BLaER1 treated with 17β-estradiol and CSF1 and Interleukin-3, amounts not matched to agents 10 nM and 100 nM (cell line): ENCODE measurements at regions not wholly inside any gene's neighbourhood (a gene's known extent, or its start where the extent isn't known, plus 50 kb on each side); places are given as distances from the start of the nearest gene placed in this dataset.
"Not testable (repeated sequence)": the region's sequence is repeated elsewhere in the genome, so short reads cannot be mapped to it uniquely, and the experiment has no call there.

Source experiments
- H3K27ac ChIP-seq, 11 experiments: shearing (Covaris generic); formaldehyde crosslinking; 2 replicates each; pipeline ENCODE4 v1.8.1; 2022
- H3K27me3 ChIP-seq, 11 experiments: shearing (Covaris generic); formaldehyde crosslinking; 2 replicates each; pipeline ENCODE4 v1.8.1; 2022
- H3K36me3 ChIP-seq, 11 experiments: shearing (Covaris generic); formaldehyde crosslinking; 2 replicates each; pipeline ENCODE4 v1.8.1; 2022
- H3K4me1 ChIP-seq, 10 experiments: shearing (Covaris generic); formaldehyde crosslinking; 2 replicates each; pipeline ENCODE4 v1.8.1; 2022
- H3K4me2 ChIP-seq, 11 experiments: shearing (Covaris generic); formaldehyde crosslinking; 2 replicates each; pipeline ENCODE4 v1.8.1; 2022
- H3K4me3 ChIP-seq, 10 experiments: shearing (Covaris generic); formaldehyde crosslinking; 2 replicates each; pipeline ENCODE4 v1.8.1; 2022
- H3K9ac ChIP-seq, 11 experiments: shearing (Covaris generic); formaldehyde crosslinking; 2 replicates each; pipeline ENCODE4 v1.8.1; 2022
- H3K9me3 ChIP-seq, 11 experiments: shearing (Covaris generic); formaldehyde crosslinking; replicated peaks in 1 of 11; 2 replicates each; pipeline ENCODE4 v1.8.1; 2022
- H4K20me1 ChIP-seq, 11 experiments: shearing (Covaris generic); formaldehyde crosslinking; 2 replicates each; pipeline ENCODE4 v1.8.1; 2022
- Cebpa-rat ChIP-seq, 11 experiments: shearing (Covaris generic); IDR thresholded peaks; 2 replicates each; pipeline ENCODE4 v1.8.1; 2022

- not testable (repeated sequence) for H3K4me3 ChIP-seq, H3K27me3 ChIP-seq, H3K4me2 ChIP-seq
Measured at GRCh38 chr6:28691991-28692390, 166.3 kb downstream of the GPX5 start.

GRCh38 chr6:28693033-28693750, 167.5 kb downstream of the GPX5 start:
- peaks cover 0 to 5% (median 0%) of the 10 kb centered on the region in 11 experiments; a peak in 1 of 22 replicates for H3K27me3 ChIP-seq
- no peaks in the 10 kb centered on the region for H3K4me1 ChIP-seq
- H3K36me3 ChIP-seq: no peaks in the 10 kb centered on the region
- no peak overlapping the region for H3K4me3 ChIP-seq
- TF ChIP-seq Cebpa-rat (IDR thresholded peaks at IDR 0.05): no peak
- H4K20me1 ChIP-seq: no peaks in the 10 kb centered on the region
- H3K9ac ChIP-seq: no peak overlapping the region
- peaks cover 0 to 7% (median 0%) of the 10 kb centered on the region in 11 experiments; a peak in 1 of 22 replicates for H3K9me3 ChIP-seq
- H3K4me2 ChIP-seq: no peak overlapping the region
- H3K27ac ChIP-seq: no peak overlapping the region

More at GRCh38 chr6:28691991-28692390, 166.3 kb downstream of the GPX5 start:
- H3K9me3 ChIP-seq, H3K27ac ChIP-seq, H3K9ac ChIP-seq, H4K20me1 ChIP-seq, H3K4me1 ChIP-seq, H3K36me3 ChIP-seq: not testable (repeated sequence)

GRCh38 chr6:28693751-28694443, 168.2 kb downstream of the GPX5 start:
- H3K9me3 ChIP-seq: peaks cover 0 to 7% (median 0%) of the 10 kb centered on the region in 11 experiments; a peak in 1 of 22 replicates
- no peaks in the 10 kb centered on the region for H3K4me1 ChIP-seq
- TF ChIP-seq Cebpa-rat (IDR thresholded peaks at IDR 0.05): no peak
- H3K9ac ChIP-seq: no peak overlapping the region
- H4K20me1 ChIP-seq: no peaks in the 10 kb centered on the region
- H3K27me3 ChIP-seq: peaks cover 0 to 5% (median 0%) of the 10 kb centered on the region in 11 experiments; a peak in 1 of 22 replicates
- H3K4me2 ChIP-seq: no peak overlapping the region
- H3K27ac ChIP-seq: no peak overlapping the region
- H3K36me3 ChIP-seq: no peaks in the 10 kb centered on the region
- H3K4me3 ChIP-seq: no peak overlapping the region

- no peak for TF ChIP-seq Cebpa-rat (IDR thresholded peaks at IDR 0.05)
- Histone ChIP-seq H3K9me3 (peaks cover 0 to 7% (median 0%) of the 10 kb centered on the region in 11 experiments; a peak in 1 of 22 replicates), H3K27me3 (peaks cover 0 to 5% (median 0%) of the 10 kb centered on the region in 11 experiments; a peak in 1 of 22 replicates), H3K4me3 (no peak overlapping the region), H3K27ac (no peak overlapping the region), H4K20me1 (no peaks in the 10 kb centered on the region), H3K4me2 (no peak overlapping the region), H3K36me3 (no peaks in the 10 kb centered on the region), H3K4me1 (no peaks in the 10 kb centered on the region), H3K9ac (no peak overlapping the region)
Measured at GRCh38 chr6:28695715-28696114, 170.0 kb downstream of the GPX5 start.

- Histone ChIP-seq H3K9me3 (peaks cover 0 to 7% (median 0%) of the 10 kb centered on the region in 11 experiments; a peak in 1 of 22 replicates), H3K27ac (no peak overlapping the region), H3K9ac (no peak overlapping the region), H3K27me3 (peaks cover 0 to 5% (median 0%) of the 10 kb centered on the region in 11 experiments; a peak in 1 of 22 replicates), H3K36me3 (no peaks in the 10 kb centered on the region), H3K4me1 (no peaks in the 10 kb centered on the region), H3K4me3 (no peak overlapping the region), H4K20me1 (no peaks in the 10 kb centered on the region), H3K4me2 (no peak overlapping the region)
- TF ChIP-seq Cebpa-rat (IDR thresholded peaks at IDR 0.05): no peak
Measured at GRCh38 chr6:28696167-28696566, 170.5 kb downstream of the GPX5 start.

- H3K9ac ChIP-seq: no peak overlapping the region
- H3K4me3 ChIP-seq: no peak overlapping the region
- peaks cover 0 to 5% (median 0%) of the 10 kb centered on the region in 11 experiments; a peak in 1 of 22 replicates for H3K27me3 ChIP-seq
- H3K4me2 ChIP-seq: no peak overlapping the region
- TF ChIP-seq Cebpa-rat (IDR thresholded peaks at IDR 0.05): no peak
- H3K9me3 ChIP-seq: peaks cover 0 to 7% (median 0%) of the 10 kb centered on the region in 11 experiments; a peak in 1 of 22 replicates
- H3K36me3 ChIP-seq: no peaks in the 10 kb centered on the region
- no peak overlapping the region for H3K27ac ChIP-seq
- no peaks in the 10 kb centered on the region for H3K4me1 ChIP-seq
- H4K20me1 ChIP-seq: no peaks in the 10 kb centered on the region
Measured at GRCh38 chr6:28696682-28697081, 171.0 kb downstream of the GPX5 start.

- H3K9ac ChIP-seq: no peak overlapping the region
Measured at GRCh38 chr6:28707387-28708282, 182.0 kb downstream of the GPX5 start.

GRCh38 chr6:28709478-28710349, 184.0 kb downstream of the GPX5 start:
- no peaks in the 10 kb centered on the region for H3K4me1 ChIP-seq
- H3K27ac ChIP-seq: no peak overlapping the region
- H3K9ac ChIP-seq: no peak overlapping the region
- no peak overlapping the region for H3K4me2 ChIP-seq
- H3K9me3 ChIP-seq: peaks cover 38 to 55% (median 46%) of the 10 kb centered on the region in 11 experiments
- no peak for TF ChIP-seq Cebpa-rat (IDR thresholded peaks at IDR 0.05)
- H4K20me1 ChIP-seq: no peaks in the 10 kb centered on the region
- H3K27me3 ChIP-seq: peaks cover 0 to 10% (median 0%) of the 10 kb centered on the region in 11 experiments; a peak in 2 of 22 replicates
- no peaks in the 10 kb centered on the region for H3K36me3 ChIP-seq
- no peak overlapping the region for H3K4me3 ChIP-seq

More at GRCh38 chr6:28707387-28708282, 182.0 kb downstream of the GPX5 start:
- Histone ChIP-seq H3K4me1 (no peaks in the 10 kb centered on the region), H3K4me3 (no peak overlapping the region), H4K20me1 (no peaks in the 10 kb centered on the region), H3K27ac (no peak overlapping the region), H3K9me3 (peaks cover 38 to 55% (median 46%) of the 10 kb centered on the region in 11 experiments), H3K27me3 (peaks cover 0 to 10% (median 0%) of the 10 kb centered on the region in 11 experiments; a peak in 2 of 22 replicates), H3K36me3 (no peaks in the 10 kb centered on the region), H3K4me2 (no peak overlapping the region)
- TF ChIP-seq Cebpa-rat (IDR thresholded peaks at IDR 0.05): no peak
